GM19324 (cell line): ENCODE measurements at regions not wholly inside any gene's neighbourhood (a gene's known extent, or its start where the extent isn't known, plus 50 kb on each side); places are given as distances from the start of the nearest gene placed in this dataset.

Experiments used
- ATAC-seq: cut with Tn5 transposase; IDR thresholded peaks from one replicate; pipeline ENCODE4 v1.9.1; 2021; ENCODE audit warnings: mild to moderate bottlenecking, moderate library complexity; ENCODE audit not compliant: unreplicated experiment, low FRiP score

- ATAC-seq = no peak
These were observed 191.4 kb downstream of the TM2D1 start for GRCh38 chr1:61533546-61533945.

- no peak for ATAC-seq
These were observed 193.2 kb downstream of the TM2D1 start for GRCh38 chr1:61531716-61532115.

- ATAC-seq = no peak
These were observed 200.9 kb downstream of the TM2D1 start for GRCh38 chr1:61523893-61524605.

- no peak for ATAC-seq
These were observed 201.7 kb downstream of the TM2D1 start for GRCh38 chr1:61523229-61523628.

GRCh38 chr1:61520401-61520800, 204.5 kb downstream of the TM2D1 start:
- ATAC-seq = no peak

- no peak for ATAC-seq
These were observed 205.3 kb downstream of the TM2D1 start for GRCh38 chr1:61519631-61520030.

GRCh38 chr1:61518670-61519400, 206.1 kb downstream of the TM2D1 start:
- ATAC-seq = no peak

GRCh38 chr1:61517345-61517744, 207.6 kb downstream of the TM2D1 start:
- ATAC-seq = no peak

- ATAC-seq = no peak
These were observed 209.8 kb downstream of the TM2D1 start for GRCh38 chr1:61515096-61515495.
